ENCODE measurements at regions not wholly inside any gene's neighbourhood (a gene's known extent, or its start where the extent isn't known, plus 50 kb on each side); places are given as distances from the start of the nearest gene placed in this dataset.

- ATAC-seq (ENCODE audit: low read depth) (no peak), DNase-seq (ENCODE audit: low spot score) (no peak)
- H3K9me3 ChIP-seq (ENCODE audit: severe bottlenecking), result no peaks in the 10 kb centered on the region
- H3K4me3 ChIP-seq (ENCODE audit: severe bottlenecking), result no peak overlapping the region
- H3K36me3 ChIP-seq (ENCODE audit: low read depth), result no peaks in the 10 kb centered on the region
- H3K27ac ChIP-seq (ENCODE audit: poor library complexity, severe bottlenecking), result no peak overlapping the region
- TF ChIP-seq CTCF (IDR thresholded peaks at IDR 0.05; ENCODE audit: poor library complexity, severe bottlenecking), result no peak
- no peaks in the 10 kb centered on the region for H3K4me1 ChIP-seq (ENCODE audit: insufficient read depth, poor library complexity, severe bottlenecking)
- peaks cover 8% of the 10 kb centered on the region for H3K27me3 ChIP-seq (ENCODE audit: insufficient read depth, poor library complexity, severe bottlenecking)
Measured at GRCh38 chr22:48535868-48536540, 1291.7 kb downstream of the BRD1 start.

GRCh38 chr22:48534395-48534958 lies 1293.2 kb downstream of the BRD1 start:
- no peaks in the 10 kb centered on the region for H3K9me3 ChIP-seq (ENCODE audit: severe bottlenecking)
- H3K27ac ChIP-seq (ENCODE audit: poor library complexity, severe bottlenecking), result no peak overlapping the region
- ATAC-seq (ENCODE audit: low read depth) (no peak), DNase-seq (ENCODE audit: low spot score) (no peak)
- TF ChIP-seq CTCF (IDR thresholded peaks at IDR 0.05; ENCODE audit: poor library complexity, severe bottlenecking), result no peak
- H3K4me3 ChIP-seq (ENCODE audit: severe bottlenecking), result no peak overlapping the region
- H3K36me3 ChIP-seq (ENCODE audit: low read depth), result no peaks in the 10 kb centered on the region
- peaks cover 8% of the 10 kb centered on the region for H3K27me3 ChIP-seq (ENCODE audit: insufficient read depth, poor library complexity, severe bottlenecking)
- no peaks in the 10 kb centered on the region for H3K4me1 ChIP-seq (ENCODE audit: insufficient read depth, poor library complexity, severe bottlenecking)

- no peaks in the 10 kb centered on the region for H3K9me3 ChIP-seq (ENCODE audit: severe bottlenecking)
Measured at GRCh38 chr22:48532986-48533385, 1294.7 kb downstream of the BRD1 start.

GRCh38 chr22:48531761-48532435 lies 1295.8 kb downstream of the BRD1 start:
- DNase-seq (ENCODE audit: low spot score) (no peak), ATAC-seq (ENCODE audit: low read depth) (no peak)
- H3K9me3 ChIP-seq (ENCODE audit: severe bottlenecking), result no peaks in the 10 kb centered on the region
- no peak overlapping the region for H3K27ac ChIP-seq (ENCODE audit: poor library complexity, severe bottlenecking)
- H3K36me3 ChIP-seq (ENCODE audit: low read depth), result no peaks in the 10 kb centered on the region
- no peak for TF ChIP-seq CTCF (IDR thresholded peaks at IDR 0.05; ENCODE audit: poor library complexity, severe bottlenecking)
- no peak overlapping the region for H3K4me3 ChIP-seq (ENCODE audit: severe bottlenecking)
- H3K27me3 ChIP-seq (ENCODE audit: insufficient read depth, poor library complexity, severe bottlenecking), result peaks cover 8% of the 10 kb centered on the region
- H3K4me1 ChIP-seq (ENCODE audit: insufficient read depth, poor library complexity, severe bottlenecking), result no peaks in the 10 kb centered on the region

More at GRCh38 chr22:48532986-48533385, 1294.7 kb downstream of the BRD1 start:
- no peak for TF ChIP-seq CTCF (IDR thresholded peaks at IDR 0.05; ENCODE audit: poor library complexity, severe bottlenecking)
- DNase-seq (ENCODE audit: low spot score) (no peak), ATAC-seq (ENCODE audit: low read depth) (no peak)
- Histone ChIP-seq H3K27me3 (ENCODE audit: insufficient read depth, poor library complexity, severe bottlenecking) (peaks cover 8% of the 10 kb centered on the region), H3K4me3 (ENCODE audit: severe bottlenecking) (no peak overlapping the region), H3K36me3 (ENCODE audit: low read depth) (no peaks in the 10 kb centered on the region), H3K27ac (ENCODE audit: poor library complexity, severe bottlenecking) (no peak overlapping the region), H3K4me1 (ENCODE audit: insufficient read depth, poor library complexity, severe bottlenecking) (no peaks in the 10 kb centered on the region)
